HG03025 (cell line): ENCODE measurements at regions not wholly inside any gene's neighbourhood (a gene's known extent, or its start where the extent isn't known, plus 50 kb on each side); places are given as distances from the start of the nearest gene placed in this dataset.

Experiments
- ATAC-seq: cut with Tn5 transposase; IDR thresholded peaks from one replicate; pipeline ENCODE4 v1.9.1; 2021; ENCODE audit warnings: mild to moderate bottlenecking, moderate library complexity; ENCODE audit not compliant: unreplicated experiment, low FRiP score

DNA sequence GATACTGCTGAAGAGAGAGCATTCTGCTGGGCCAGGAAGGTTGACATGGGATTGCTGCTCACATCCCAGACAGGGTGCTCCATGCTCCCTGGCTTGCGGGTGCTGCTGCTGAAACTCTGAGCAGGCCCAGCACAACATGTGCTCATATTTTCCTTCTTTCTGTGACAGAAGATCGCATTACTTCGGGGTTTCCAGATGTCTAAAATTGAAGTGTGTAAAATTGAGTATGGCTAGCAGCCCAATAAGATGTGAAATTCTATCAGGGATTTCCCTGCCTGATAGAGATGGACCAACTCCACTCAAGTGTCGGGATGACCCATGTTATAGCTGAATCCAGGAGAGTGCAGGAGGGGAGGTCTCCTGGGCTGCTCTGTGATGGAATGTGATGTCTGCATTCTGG, 55.6 kb upstream of the KL start:
- no peak for ATAC-seq

GRCh38 chr13:32961724-32962123, 54.5 kb upstream of the KL start:
- no peak for ATAC-seq

DNA sequence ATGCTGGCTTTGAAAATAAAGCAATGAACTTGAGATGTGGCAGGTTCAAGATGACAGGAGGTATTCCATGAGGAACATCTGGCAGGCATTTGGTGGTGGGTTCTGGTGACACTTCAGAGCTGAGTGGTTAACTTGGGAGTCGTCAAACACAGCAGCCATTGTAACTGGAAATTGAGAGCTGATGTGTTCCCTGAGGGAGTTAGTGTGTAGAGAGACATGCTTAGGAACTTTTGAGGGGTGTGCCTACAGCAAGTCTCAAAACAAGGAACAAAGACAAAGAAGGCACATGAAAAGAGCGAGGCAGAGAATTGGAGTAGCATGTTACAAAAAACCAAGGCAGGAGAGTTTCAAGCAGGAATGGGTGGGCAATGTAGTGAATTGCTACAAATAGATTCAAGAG, 53.9 kb upstream of the KL start:
- no peak for ATAC-seq

DNA sequence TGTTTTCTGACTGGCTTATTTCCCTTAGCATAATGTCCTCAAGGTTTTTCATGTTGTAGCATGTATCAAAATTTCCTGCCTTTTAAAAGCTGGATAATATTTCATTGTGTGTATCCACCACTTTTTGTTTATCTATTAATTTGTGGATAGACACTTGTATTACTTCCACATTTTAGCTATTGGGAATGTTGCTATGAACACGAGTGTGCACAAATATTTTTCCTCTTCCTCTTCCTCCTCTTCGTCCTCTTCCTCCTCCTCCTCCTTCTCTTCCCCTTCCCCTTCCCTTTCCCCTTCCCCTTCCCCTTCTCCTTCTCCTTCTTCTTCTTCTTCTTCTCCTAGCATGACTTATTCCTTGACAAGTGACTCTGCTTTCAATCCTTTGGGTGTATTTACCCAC, 51.2 kb upstream of the KL start:
- ATAC-seq: no peak
